ENCODE measurements at regions not wholly inside any gene's neighbourhood (a gene's known extent, or its start where the extent isn't known, plus 50 kb on each side); places are given as distances from the start of the nearest gene placed in this dataset.
"Not testable (repeated sequence)": the region's sequence is repeated elsewhere in the genome, so short reads cannot be mapped to it uniquely, and the experiment has no call there.

DNA sequence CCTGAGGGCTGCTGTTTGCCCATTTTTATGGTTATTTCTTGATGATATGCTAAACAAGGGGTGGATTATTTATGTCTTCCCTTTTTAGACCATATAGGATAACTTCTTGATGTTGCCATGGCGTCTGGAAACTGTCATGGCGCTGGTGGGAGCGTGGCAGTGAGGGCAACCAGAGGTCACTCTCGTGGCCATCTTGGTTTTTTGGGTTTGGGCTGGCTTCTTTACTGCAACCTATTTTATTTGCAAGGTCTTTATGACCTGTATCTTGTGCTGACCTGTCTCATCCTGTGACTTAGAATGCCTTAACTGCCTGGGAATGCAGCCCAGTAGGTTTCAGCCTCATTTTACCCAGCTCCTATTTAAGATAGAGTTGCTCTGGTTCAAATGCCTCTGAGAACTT, 429.7 kb downstream of the SH2D4B start:
- H3K4me1 Mint-ChIP-seq, H3K36me3 Mint-ChIP-seq, H3K27ac Mint-ChIP-seq, H3K9me3 Mint-ChIP-seq, CTCF ChIA-PET, H3K27me3 Mint-ChIP-seq, DNase-seq, H3K4me3 Mint-ChIP-seq: not testable (repeated sequence)

DNA sequence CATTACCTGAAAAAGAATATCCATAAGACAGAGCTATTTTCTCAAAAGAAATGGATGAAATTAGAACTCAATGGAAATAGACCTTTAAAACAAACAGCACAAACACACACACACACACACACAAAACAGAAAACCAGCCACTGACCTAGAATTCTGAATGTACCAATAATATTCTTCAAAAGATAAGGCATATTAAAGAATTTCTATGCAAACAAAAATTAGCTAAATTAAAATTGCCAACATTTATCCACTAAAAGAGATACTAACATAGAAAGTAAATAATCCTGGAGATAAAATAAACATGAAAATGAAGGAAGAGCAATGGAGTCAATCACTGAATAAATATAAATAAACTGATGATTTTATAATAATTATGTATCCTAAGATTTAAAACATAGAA, 431.2 kb downstream of the SH2D4B start:
- Mint-ChIP-seq H3K4me3 (no peak overlapping the region), H3K36me3 (no peaks in the 10 kb centered on the region), H3K9me3 (no peaks in the 10 kb centered on the region), H3K27me3 (peaks cover 4% of the 10 kb centered on the region), H3K27ac (no peak overlapping the region), H3K4me1 (no peaks in the 10 kb centered on the region)
- CTCF ChIA-PET: no interaction called here
- no peak for DNase-seq

DNA sequence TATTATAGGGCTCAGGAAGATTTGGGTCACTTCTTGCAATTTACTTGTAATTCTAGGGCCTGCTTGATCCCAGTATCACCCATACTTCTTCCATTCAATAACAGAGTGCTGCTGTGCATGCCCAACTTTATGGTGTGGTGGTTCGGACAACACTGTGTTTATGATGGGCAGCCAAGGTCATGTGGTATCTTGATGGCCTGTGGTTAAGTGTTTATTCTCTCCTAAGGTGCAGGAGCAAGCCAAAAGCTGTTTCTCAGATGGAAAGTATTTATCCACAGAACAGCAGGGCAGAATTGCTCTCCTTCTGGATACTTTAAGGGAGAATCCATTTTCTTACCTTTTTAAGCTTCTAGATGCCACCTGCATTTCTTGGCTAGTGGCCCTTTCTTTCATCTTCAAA, 433.8 kb downstream of the SH2D4B start:
- no peak overlapping the region for H3K4me3 Mint-ChIP-seq
- no peak for DNase-seq
- no peaks in the 10 kb centered on the region for H3K4me1 Mint-ChIP-seq

DNA sequence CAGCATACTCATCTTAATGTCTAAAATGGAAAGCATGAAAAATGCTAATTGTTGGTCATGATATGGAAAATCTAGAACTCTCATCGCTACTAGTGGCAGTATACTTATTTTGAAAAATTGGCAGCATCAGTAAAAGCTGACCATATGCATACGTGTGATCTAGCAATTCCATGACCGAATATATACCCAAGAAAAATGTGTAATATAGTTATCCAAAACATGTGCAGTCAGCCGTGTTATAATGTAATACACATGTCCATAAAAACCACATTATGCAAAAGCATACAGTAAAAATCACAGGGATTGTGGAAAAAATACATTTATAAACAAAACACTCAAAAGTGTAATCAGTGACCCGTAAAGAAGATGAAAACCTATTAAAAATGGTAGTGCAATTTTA, 439.0 kb downstream of the SH2D4B start:
- no peak for DNase-seq
- Mint-ChIP-seq H3K4me3 (no peak overlapping the region), H3K27ac (no peak overlapping the region), H3K4me1 (no peaks in the 10 kb centered on the region), H3K36me3 (no peaks in the 10 kb centered on the region), H3K27me3 (no peaks in the 10 kb centered on the region), H3K9me3 (no peaks in the 10 kb centered on the region)
- CTCF ChIA-PET: no interaction called here

More for the DNA sequence above, 433.8 kb downstream of the SH2D4B start:
- H3K9me3 Mint-ChIP-seq: no peaks in the 10 kb centered on the region
- H3K27me3 Mint-ChIP-seq: peaks cover 2% of the 10 kb centered on the region
- H3K27ac Mint-ChIP-seq: no peak overlapping the region
- H3K36me3 Mint-ChIP-seq: no peaks in the 10 kb centered on the region
- CTCF ChIA-PET: no interaction called here

DNA sequence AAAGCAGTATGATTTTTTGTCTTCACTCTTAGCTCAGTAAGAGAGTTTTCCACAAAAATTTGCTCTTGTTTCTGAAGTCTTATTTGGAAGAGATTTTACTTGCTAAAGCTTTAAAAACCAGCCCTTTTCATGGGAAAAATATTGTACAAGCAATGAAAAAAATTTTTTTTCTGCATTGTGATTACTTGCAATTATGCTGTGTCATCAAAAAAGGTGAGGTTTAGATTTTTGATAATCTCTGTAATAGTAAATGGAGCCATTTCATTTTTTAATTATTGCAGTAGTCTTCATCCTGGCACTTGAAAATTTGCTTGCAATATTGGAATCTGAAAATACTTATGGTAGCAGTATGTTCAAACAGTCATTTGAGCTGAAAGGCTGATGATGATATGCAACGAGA, 447.4 kb downstream of the SH2D4B start:
- H3K9me3 Mint-ChIP-seq: no peaks in the 10 kb centered on the region
- H3K36me3 Mint-ChIP-seq: no peaks in the 10 kb centered on the region
- H3K4me3 Mint-ChIP-seq: no peak overlapping the region
- CTCF ChIA-PET: no interaction called here
- no peak for DNase-seq
- H3K27ac Mint-ChIP-seq: no peak overlapping the region
- H3K4me1 Mint-ChIP-seq: no peaks in the 10 kb centered on the region
- no peaks in the 10 kb centered on the region for H3K27me3 Mint-ChIP-seq

DNA sequence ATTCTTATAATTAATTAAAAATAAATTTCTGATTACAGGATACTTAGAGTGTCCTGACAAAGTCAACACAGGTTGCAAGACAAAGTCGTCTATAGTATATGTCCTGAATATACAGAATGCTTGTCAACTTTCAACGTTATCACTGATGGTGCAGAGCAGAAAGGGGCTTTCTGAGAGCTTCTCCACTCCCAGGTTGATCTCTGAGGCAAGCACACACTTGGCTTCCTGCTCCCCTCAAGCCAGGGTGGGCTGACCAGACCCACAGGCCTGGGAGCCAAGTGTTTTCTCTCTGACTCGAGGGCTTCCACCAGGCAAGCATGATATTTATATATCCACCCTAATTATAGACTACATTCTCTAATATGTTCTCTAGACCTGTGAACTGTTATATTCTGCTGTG, 448.9 kb downstream of the SH2D4B start:
- no peak overlapping the region for H3K4me3 Mint-ChIP-seq
- no peaks in the 10 kb centered on the region for H3K4me1 Mint-ChIP-seq
- DNase-seq: no peak
- no peaks in the 10 kb centered on the region for H3K9me3 Mint-ChIP-seq
- no peak overlapping the region for H3K27ac Mint-ChIP-seq
- H3K36me3 Mint-ChIP-seq: no peaks in the 10 kb centered on the region
- no peaks in the 10 kb centered on the region for H3K27me3 Mint-ChIP-seq
- CTCF ChIA-PET: no interaction called here

DNA sequence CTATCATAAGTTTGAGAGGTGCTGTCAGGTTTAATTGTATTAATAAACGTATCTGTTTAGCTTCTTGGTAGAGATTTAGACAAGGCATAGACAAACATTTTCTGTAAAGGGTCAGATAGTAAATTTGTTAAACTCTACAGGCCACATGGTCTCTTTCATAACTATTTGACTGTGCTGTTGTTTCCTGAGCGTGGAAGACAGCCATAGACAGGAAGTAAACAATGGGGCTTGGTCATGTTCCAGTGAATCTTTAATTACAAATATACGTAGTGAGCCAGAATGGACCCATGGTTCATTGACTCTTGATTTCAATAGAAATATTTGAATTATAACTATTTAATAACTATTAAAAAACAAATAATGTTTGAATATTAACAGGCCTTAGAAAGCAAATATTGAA, 451.1 kb downstream of the SH2D4B start:
- H3K36me3 Mint-ChIP-seq: no peaks in the 10 kb centered on the region
- CTCF ChIA-PET: no interaction called here
- H3K4me1 Mint-ChIP-seq: no peaks in the 10 kb centered on the region
- no peak overlapping the region for H3K4me3 Mint-ChIP-seq
- no peak overlapping the region for H3K27ac Mint-ChIP-seq
- DNase-seq: no peak
- no peaks in the 10 kb centered on the region for H3K27me3 Mint-ChIP-seq
- H3K9me3 Mint-ChIP-seq: no peaks in the 10 kb centered on the region

DNA sequence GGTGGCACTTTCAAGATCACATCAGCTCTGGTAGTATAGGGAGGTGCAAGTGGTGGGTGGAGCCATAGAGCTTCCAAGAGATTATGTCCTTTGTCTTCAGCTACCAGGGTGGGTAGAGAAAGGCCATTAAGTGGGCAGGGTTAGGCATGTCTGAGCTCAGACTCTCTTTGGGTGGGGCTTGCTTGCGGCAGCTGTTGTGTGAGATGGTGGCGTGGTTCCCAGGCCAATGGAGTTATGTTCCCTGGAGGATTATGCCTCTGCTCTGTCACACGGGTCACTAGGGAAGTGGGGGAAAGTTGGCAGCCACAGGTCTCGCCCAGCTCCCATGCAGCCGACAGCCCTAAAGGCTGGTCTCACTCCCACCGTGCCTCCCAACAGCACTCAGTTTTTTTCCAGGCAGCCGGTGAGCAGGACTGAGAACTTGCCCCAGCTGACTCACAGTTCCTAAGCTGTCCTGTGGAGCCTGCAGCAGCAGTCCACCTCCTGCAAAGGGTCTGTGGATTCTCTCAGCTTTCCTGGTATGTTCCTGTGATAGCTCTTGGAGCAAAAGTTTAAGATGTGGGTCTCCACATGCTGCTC, 459.0 kb downstream of the SH2D4B start:
- no peaks in the 10 kb centered on the region for H3K4me1 Mint-ChIP-seq
- H3K36me3 Mint-ChIP-seq: no peaks in the 10 kb centered on the region
- H3K27ac Mint-ChIP-seq: no peak overlapping the region
- no peak overlapping the region for H3K4me3 Mint-ChIP-seq
- H3K9me3 Mint-ChIP-seq: no peaks in the 10 kb centered on the region
- DNase-seq: no peak
- H3K27me3 Mint-ChIP-seq: no peaks in the 10 kb centered on the region
- CTCF ChIA-PET: no interaction called here

DNA sequence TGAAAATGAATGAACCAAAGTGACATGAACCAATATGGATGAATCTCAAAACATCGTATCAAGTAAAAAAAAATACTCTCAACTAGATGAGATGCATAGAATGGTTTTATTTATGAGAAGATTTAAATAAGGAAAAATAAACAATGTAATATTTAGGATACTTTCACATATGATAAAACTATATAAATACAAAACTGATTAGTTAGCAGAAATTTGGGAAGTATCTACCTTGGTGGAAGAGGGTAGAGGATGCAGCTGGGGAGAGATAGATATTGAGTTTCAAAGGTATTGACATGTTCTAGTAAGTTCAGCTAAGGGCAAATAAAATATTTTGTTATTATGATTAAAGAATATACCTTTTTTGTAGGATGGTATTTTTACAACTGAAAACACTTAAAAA, 463.1 kb downstream of the SH2D4B start:
- H3K9me3 Mint-ChIP-seq: no peaks in the 10 kb centered on the region

DNA sequence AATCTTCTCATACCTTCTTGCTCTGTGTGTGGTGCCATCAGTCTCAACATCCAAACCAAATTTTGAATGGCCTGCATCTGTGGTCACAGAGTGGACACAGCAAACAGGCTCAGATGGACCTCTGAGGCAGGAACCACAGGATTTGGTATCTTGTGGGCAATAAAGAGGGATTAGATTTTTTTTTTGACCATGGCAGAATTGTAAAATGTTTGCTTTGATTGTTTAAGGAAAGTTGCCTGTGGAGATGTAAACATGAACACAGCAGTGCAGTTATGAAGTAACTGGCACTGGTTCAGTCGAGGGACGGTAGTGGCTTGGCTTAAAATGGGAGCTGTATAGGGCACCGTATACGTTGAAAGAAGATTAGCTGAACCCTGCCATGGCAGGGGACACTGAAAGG, 464.7 kb downstream of the SH2D4B start:
- H3K27ac Mint-ChIP-seq: no peak overlapping the region
- H3K27me3 Mint-ChIP-seq: no peaks in the 10 kb centered on the region
- H3K36me3 Mint-ChIP-seq: no peaks in the 10 kb centered on the region
- no peaks in the 10 kb centered on the region for H3K9me3 Mint-ChIP-seq
- DNase-seq: no peak
- H3K4me3 Mint-ChIP-seq: no peak overlapping the region
- CTCF ChIA-PET: no interaction called here
- no peaks in the 10 kb centered on the region for H3K4me1 Mint-ChIP-seq

More for the DNA sequence above, 463.1 kb downstream of the SH2D4B start:
- H3K36me3 Mint-ChIP-seq: no peaks in the 10 kb centered on the region
- no peak overlapping the region for H3K27ac Mint-ChIP-seq
- no peak for DNase-seq
- no peak overlapping the region for H3K4me3 Mint-ChIP-seq
- no peaks in the 10 kb centered on the region for H3K4me1 Mint-ChIP-seq
- H3K27me3 Mint-ChIP-seq: no peaks in the 10 kb centered on the region
- CTCF ChIA-PET: interaction anchor here (0.8 kb wide), 1 partner anchor 18 kb away, joined by 3 read pairs; no protein-coding TSS in a partner anchor

DNA sequence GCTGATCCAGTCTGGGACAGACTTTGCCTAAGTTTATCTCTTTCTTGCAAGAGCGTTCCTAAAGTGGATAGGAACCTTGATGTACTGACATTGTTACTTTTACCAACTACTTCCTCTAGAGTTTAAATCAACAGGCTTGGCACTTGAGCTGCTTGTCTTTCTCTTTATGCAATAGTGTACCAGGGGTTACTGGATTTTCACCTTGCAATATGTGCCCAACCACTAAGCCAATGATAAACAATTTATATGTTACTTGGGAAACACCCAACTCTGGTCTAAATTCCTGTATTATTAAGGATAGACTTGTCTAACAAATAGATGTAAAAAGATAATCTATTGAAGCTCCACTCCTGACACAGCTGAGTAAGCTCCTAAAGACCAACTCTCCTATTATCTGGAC, 470.2 kb downstream of the SH2D4B start:
- CTCF ChIA-PET: no interaction called here
- Mint-ChIP-seq H3K27ac (no peak overlapping the region), H3K9me3 (no peaks in the 10 kb centered on the region), H3K36me3 (no peaks in the 10 kb centered on the region), H3K4me1 (no peaks in the 10 kb centered on the region), H3K27me3 (no peaks in the 10 kb centered on the region), H3K4me3 (no peak overlapping the region)
- DNase-seq: no peak

DNA sequence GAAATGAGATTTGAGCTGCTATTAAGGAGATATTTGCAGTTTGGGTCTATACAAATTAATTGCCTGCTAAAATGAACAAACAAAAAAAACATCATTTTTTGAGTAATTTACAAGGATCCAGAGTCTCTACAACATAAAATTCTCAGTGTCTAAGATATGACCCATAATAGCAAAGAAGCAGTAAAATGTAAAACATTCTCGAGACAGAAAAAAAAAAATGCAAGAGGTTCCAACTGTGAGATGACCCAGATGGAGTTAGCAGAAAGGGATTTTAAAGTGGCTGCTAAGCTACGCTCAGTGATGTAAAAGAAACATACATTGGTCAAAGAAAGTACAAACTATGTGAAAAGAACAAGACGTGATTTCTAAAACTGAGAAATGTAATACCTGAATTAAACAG, 471.0 kb downstream of the SH2D4B start:
- peaks cover 2% of the 10 kb centered on the region for H3K27me3 Mint-ChIP-seq
- no peak overlapping the region for H3K4me3 Mint-ChIP-seq
- DNase-seq: no peak
- no peak overlapping the region for H3K27ac Mint-ChIP-seq
- no peaks in the 10 kb centered on the region for H3K4me1 Mint-ChIP-seq
- H3K9me3 Mint-ChIP-seq: no peaks in the 10 kb centered on the region
- CTCF ChIA-PET: no interaction called here
- H3K36me3 Mint-ChIP-seq: no peaks in the 10 kb centered on the region

DNA sequence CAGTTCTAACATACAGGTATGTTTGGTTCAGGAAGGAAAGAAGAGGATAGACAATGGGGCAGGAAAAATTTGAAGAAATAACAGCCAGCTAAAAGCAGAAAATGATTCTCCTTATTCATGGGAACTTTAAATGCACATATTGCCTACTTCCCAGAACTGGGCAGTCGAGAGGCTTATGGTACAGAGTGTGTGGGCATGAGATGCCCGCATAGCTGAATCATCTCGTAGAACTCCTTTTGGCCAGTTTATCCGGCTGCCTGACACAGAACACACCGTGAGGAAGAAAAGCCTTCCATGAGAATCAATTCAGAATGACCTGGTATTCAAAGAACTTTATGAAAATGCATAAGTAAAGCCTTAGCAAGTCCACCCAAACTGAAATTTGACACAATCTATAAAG, 471.6 kb downstream of the SH2D4B start:
- Mint-ChIP-seq H3K9me3 (no peaks in the 10 kb centered on the region), H3K4me3 (no peak overlapping the region), H3K27me3 (peaks cover 4% of the 10 kb centered on the region), H3K4me1 (no peaks in the 10 kb centered on the region), H3K27ac (no peak overlapping the region), H3K36me3 (no peaks in the 10 kb centered on the region)
- no peak for DNase-seq
- CTCF ChIA-PET: no interaction called here

DNA sequence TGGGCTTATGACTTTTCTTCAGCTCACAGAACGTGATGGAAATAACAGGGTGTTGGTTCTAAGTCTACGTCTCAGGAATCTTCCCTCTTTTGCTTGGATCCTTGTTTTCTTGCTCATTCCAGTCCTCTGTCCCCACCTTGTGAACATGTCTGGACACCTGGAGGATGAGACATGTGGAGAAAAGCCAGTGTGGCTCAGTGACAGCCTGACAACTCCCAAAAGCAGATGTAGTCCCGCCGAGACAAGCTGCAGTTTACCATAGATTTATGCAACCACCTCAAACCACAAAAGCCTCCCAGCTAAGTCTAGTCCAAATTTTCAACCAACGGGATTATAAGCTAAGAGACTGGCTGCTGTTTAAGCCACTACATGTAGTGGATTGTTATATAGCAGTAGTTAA, 476.1 kb downstream of the SH2D4B start:
- CTCF ChIA-PET: no interaction called here
- Mint-ChIP-seq H3K27me3 (peaks cover 4% of the 10 kb centered on the region), H3K4me3 (no peak overlapping the region), H3K4me1 (no peaks in the 10 kb centered on the region), H3K27ac (no peak overlapping the region), H3K36me3 (no peaks in the 10 kb centered on the region), H3K9me3 (no peaks in the 10 kb centered on the region)
- no peak for DNase-seq

DNA sequence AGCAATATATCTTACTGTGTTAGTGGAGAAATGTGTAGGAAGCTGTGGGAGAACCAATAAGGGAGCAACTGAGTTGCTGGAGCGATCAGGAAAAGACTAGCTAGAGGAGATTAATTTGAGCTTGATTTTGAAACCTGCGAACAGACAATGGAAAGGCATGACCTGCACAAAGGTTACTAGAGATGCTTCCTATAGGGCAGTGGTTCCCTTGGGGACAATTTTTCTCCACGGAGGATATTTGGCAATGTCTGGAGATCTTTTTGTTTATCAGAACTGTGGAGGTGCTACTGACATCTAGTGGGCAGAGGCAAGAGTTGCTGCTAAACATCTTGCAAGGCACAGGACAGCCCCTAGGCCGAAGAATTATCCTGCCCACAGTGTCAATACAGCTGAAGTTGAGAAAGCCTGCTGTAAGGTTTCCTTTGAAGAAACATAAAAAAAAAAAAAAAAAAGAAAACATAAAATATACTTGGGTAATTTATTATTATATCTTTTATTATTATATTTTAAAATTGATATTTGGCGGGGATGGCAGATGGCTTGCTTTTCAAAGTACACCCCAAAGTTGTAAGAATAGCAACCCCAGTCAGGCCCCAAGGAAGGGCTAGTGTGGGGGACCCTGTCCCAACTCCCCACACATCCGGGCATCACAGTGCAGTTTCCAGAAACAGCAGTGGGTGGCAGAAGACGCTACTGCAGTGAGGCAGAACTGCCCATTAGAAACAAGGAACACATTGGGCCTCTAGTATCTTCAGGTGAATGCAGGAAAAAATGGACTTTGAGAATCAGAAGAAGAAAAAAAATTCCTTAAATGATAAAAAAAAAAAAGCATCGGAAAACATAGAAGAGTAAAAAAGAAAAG, 481.6 kb downstream of the SH2D4B start:
- H3K27me3 Mint-ChIP-seq: no peaks in the 10 kb centered on the region
- no peaks in the 10 kb centered on the region for H3K9me3 Mint-ChIP-seq
- no peaks in the 10 kb centered on the region for H3K4me1 Mint-ChIP-seq
- no peak overlapping the region for H3K4me3 Mint-ChIP-seq
- CTCF ChIA-PET: interaction anchor here (0.7 to 1.7 kb wide), 6 partner anchors 13 to 641 kb away, joined by 3 to 10 read pairs (median 4); no protein-coding TSS in a partner anchor
- DNase-seq: peak; percentile 27
- no peak overlapping the region for H3K27ac Mint-ChIP-seq
- no peaks in the 10 kb centered on the region for H3K36me3 Mint-ChIP-seq

Data from activated naive CD4-positive, alpha-beta T cell treated with anti-CD3 and anti-CD28 coated beads, Interleukin-2, amount 10 ng/mL, durations not matched to agents 7 days and 5 days (primary cell).